A549 (cell line): ENCODE measurements at regions not wholly inside any gene's neighbourhood (a gene's known extent, or its start where the extent isn't known, plus 50 kb on each side); places are given as distances from the start of the nearest gene placed in this dataset.

ENCODE experiments used
- ATAC-seq, 2 experiments: fragments of 200-7000 bp in 1 of 2; fragments of >200 bp in 1 of 2; cut with Nextera tagmentation in 1 of 2; cut with Tn5 transposase in 1 of 2; 3 replicates each; pipeline versions ENCODE4 v1.8.0 to v1.9.1; 2018 to 2020; ENCODE audit warnings: mild to moderate bottlenecking in 1 of 2, moderate library complexity in 1 of 2
- CTCF ChIA-PET: fragments of 300-600 bp; sonication (Branson Sonifier 250); formaldehyde crosslinking; extraction: SDS; loops from one replicate; lab custom pipeline; 2021; ENCODE audit warnings: antibody characterized with exemption, inconsistent platforms; lab: Yijun Ruan, JAX
- POLR2A ChIA-PET: fragments of 350-600 bp; formaldehyde crosslinking; extraction: SDS; loops from one replicate; lab custom pipeline; 2021; ENCODE audit warnings: antibody characterized with exemption, inconsistent platforms; lab: Yijun Ruan, JAX
- DNase-seq, 2 experiments: peaks; one replicate each; pipeline versions ENCODE4 v3.0.0 to v3.0.0-alpha.2; 2011 to 2016; ENCODE audit warnings: low read depth in 1 of 2, low spot score in 1 of 2
- FAIRE-seq: peaks from 2 replicates; lab custom pipeline; 2011; peaks lifted over from hg19 to GRCh38; lab: Jason Lieb, UNC
- H3K27ac ChIP-seq, 2 experiments: fragments of >200 bp; sonication (Bioruptor Twin); formaldehyde crosslinking; 3 replicates each; pipeline ENCODE4 v1.5.1; 2016 to 2017
- H3K4me1 ChIP-seq: fragments of >200 bp; sonication (Bioruptor Twin); formaldehyde crosslinking; 3 replicates; pipeline ENCODE4 v1.6.1; 2016
- H3K4me2 ChIP-seq: fragments of >200 bp; sonication (Bioruptor Twin); formaldehyde crosslinking; 3 replicates; pipeline ENCODE4 v1.6.1; 2016
- H3K4me3 ChIP-seq: fragments of >200 bp; sonication (Bioruptor Twin); formaldehyde crosslinking; 3 replicates; pipeline ENCODE4 v1.5.1; 2016
- H3K9me3 ChIP-seq: fragments of >200 bp; sonication (Bioruptor Twin); formaldehyde crosslinking; 3 replicates; pipeline ENCODE4 v1.6.1; 2016
- ATOH8 ChIP-seq: fragments of 250-450 bp; sonication (Bioruptor Pico); IDR thresholded peaks from 2 replicates; pipeline ENCODE4 v1.5.0; 2020; ENCODE audit warnings: low read depth, mild to moderate bottlenecking, moderate library complexity
- BHLHE40 ChIP-seq: IDR thresholded peaks from 2 replicates; pipeline ENCODE4 v1.6.1; 2012; ENCODE audit warnings: low read depth, low read length, inconsistent platforms
- CBX2 ChIP-seq: fragments of 200-600 bp; sonication (generic); IDR thresholded peaks from 2 replicates; pipeline ENCODE4 v1.6.1; 2016; ENCODE audit warnings: low read depth, mild to moderate bottlenecking, borderline replicate concordance
- CEBPB ChIP-seq, 2 experiments: fragments of >200 bp in 1 of 2; sonication (Bioruptor Twin) in 1 of 2; formaldehyde crosslinking in 1 of 2; IDR thresholded peaks; 2 replicates each; pipeline ENCODE4 v1.6.1; 2012 to 2016
- CHD4 ChIP-seq: fragments of 200-600 bp; sonication (generic); IDR thresholded peaks from 2 replicates; pipeline ENCODE4 v1.6.1; 2016; ENCODE audit warnings: antibody characterized with exemption, mild to moderate bottlenecking, borderline replicate concordance
- ELK1 ChIP-seq: fragments of 150-350 bp; IDR thresholded peaks from 2 replicates; pipeline ENCODE4 v1.6.1; 2014; ENCODE audit warnings: low read depth, mild to moderate bottlenecking, low read length
- EP300 ChIP-seq, 2 experiments: fragments of >200 bp; sonication (Bioruptor Twin); formaldehyde crosslinking; IDR thresholded peaks; 2 replicates in 1 of 2; 3 replicates in 1 of 2; pipeline ENCODE4 v1.6.1; 2016 to 2017
- FOSL2 ChIP-seq, 2 experiments: fragments of 450-650 bp in 1 of 2; fragments of >200 bp in 1 of 2; sonication (Bioruptor Twin) in 1 of 2; formaldehyde crosslinking; IDR thresholded peaks; 2 replicates each; pipeline versions ENCODE4 v1.5.0 to v1.6.1; 2016 to 2020; ENCODE audit warnings: mild to moderate bottlenecking in 1 of 2, moderate library complexity in 1 of 2
- HES2 ChIP-seq: fragments of >200 bp; sonication (Bioruptor Twin); formaldehyde crosslinking; IDR thresholded peaks from 2 replicates; pipeline ENCODE4 v1.6.1; 2016
- HEYL ChIP-seq: fragments of 250-450 bp; sonication (Bioruptor Pico); IDR thresholded peaks from 2 replicates; pipeline ENCODE4 v1.8.0; 2021; ENCODE audit warnings: mild to moderate bottlenecking, moderate library complexity
- HOXB13 ChIP-seq: fragments of 250-450 bp; sonication (Bioruptor Pico); IDR thresholded peaks from 2 replicates; pipeline ENCODE4 v1.5.0; 2020; ENCODE audit warnings: low read depth, mild to moderate bottlenecking, moderate library complexity
- HOXB5 ChIP-seq: fragments of 250-450 bp; sonication (Bioruptor Pico); IDR thresholded peaks from 2 replicates; pipeline ENCODE4 v1.5.0; 2020; ENCODE audit warnings: mild to moderate bottlenecking, moderate library complexity
- KDM1A ChIP-seq: fragments of 200-600 bp; sonication (generic); IDR thresholded peaks from 2 replicates; pipeline ENCODE4 v1.6.1; 2016; ENCODE audit warnings: low read depth, mild to moderate bottlenecking
- KDM5A ChIP-seq: fragments of 200-600 bp; sonication (generic); IDR thresholded peaks from 2 replicates; pipeline ENCODE4 v1.6.1; 2016; ENCODE audit warnings: antibody characterized with exemption, mild to moderate bottlenecking
- MAX ChIP-seq: IDR thresholded peaks from 2 replicates; pipeline ENCODE4 v1.6.1; 2012
- MAZ ChIP-seq: fragments of 150-350 bp; IDR thresholded peaks from 2 replicates; pipeline ENCODE4 v1.6.1; 2014; ENCODE audit warnings: antibody characterized with exemption, low read depth, low read length, borderline replicate concordance
- POLR2A ChIP-seq: IDR thresholded peaks from 2 replicates; pipeline ENCODE4 v1.6.1; 2012; ENCODE audit warnings: mild to moderate bottlenecking, low read length
- POLR2AphosphoS2 ChIP-seq: conservative IDR thresholded peaks from 2 replicates; pipeline ENCODE4 v1.6.1; 2012; ENCODE audit warnings: low read length, improper control_type of control experiment, inconsistent platforms
- RFX5 ChIP-seq: fragments of 450-650 bp; IDR thresholded peaks from 2 replicates; pipeline ENCODE4 v1.7.1; 2014; ENCODE audit warnings: antibody characterized with exemption, mild to moderate bottlenecking, moderate library complexity
- RNF2 ChIP-seq: fragments of 200-600 bp; sonication (generic); IDR thresholded peaks from 2 replicates; pipeline ENCODE4 v1.6.1; 2016; ENCODE audit warnings: low read depth, mild to moderate bottlenecking, antibody characterized with exemption, moderate library complexity, borderline replicate concordance
- TFCP2L1 ChIP-seq: fragments of 250-450 bp; sonication (Bioruptor Pico); IDR thresholded peaks from 2 replicates; pipeline ENCODE4 v1.5.0; 2021; ENCODE audit warnings: mild to moderate bottlenecking
- ZNF302 ChIP-seq: fragments of 250-450 bp; sonication (Bioruptor Pico); IDR thresholded peaks from 2 replicates; pipeline ENCODE4 v1.9.0; 2021; ENCODE audit warnings: inconsistent platforms, mild to moderate bottlenecking, moderate library complexity
- WGBS: methylation state at CpG from one replicate; pipeline ENCODE4 v1.1.6; 2017; ENCODE audit errors: missing lambda C conversion rate; 5-methylcytosine and 5-hydroxymethylcytosine counted together

- POLR2A ChIA-PET = no interaction called here
- FAIRE-seq (no peak), DNase-seq (no peak)
- no peak overlapping the region for H3K27ac ChIP-seq
- 0 out of 3 replicates have a peak, but pooled peaks cover 2% of the 10 kb centered on the region for H3K9me3 ChIP-seq
- TF ChIP-seq KDM1A (no peak), KDM5A (no peak)
- TF ChIP-seq, all 56 proteins: peak for 0
- ATAC-seq = no peak
- 58% methylated on average over 4 of the region's 4 CpGs for WGBS
- no peak overlapping the region for H3K4me3 ChIP-seq
- H3K4me2 ChIP-seq = no peak overlapping the region
- CTCF ChIA-PET = interaction anchor here (1.1 to 6.8 kb wide), 2 partner anchors 11 to 14 kb away, joined by 3 to 55 read pairs; no protein-coding TSS in a partner anchor
- H3K4me1 ChIP-seq = no peaks in the 10 kb centered on the region
These were observed 324.8 kb downstream of the PMP22 start for GRCh38 chr17:14940108-14940937.

GRCh38 chr17:14935845-14936485, 329.2 kb downstream of the PMP22 start:
- CTCF ChIA-PET = interaction anchor here (1.7 to 6.8 kb wide), 2 partner anchors 9 kb away, joined by 5 to 55 read pairs; no protein-coding TSS in a partner anchor
- DNase-seq (no peak), FAIRE-seq (no peak), ATAC-seq (no peak)
- H3K4me1 ChIP-seq = no peaks in the 10 kb centered on the region
- no peak overlapping the region for H3K27ac ChIP-seq
- H3K9me3 ChIP-seq = no peaks in the 10 kb centered on the region
- no peak overlapping the region for H3K4me3 ChIP-seq
- 30% methylated on average over 2 of the region's 2 CpGs for WGBS
- no peak for TF ChIP-seq POLR2A
- TF ChIP-seq MAX = no peak
- no peak for TF ChIP-seq CHD4
- no peak for TF ChIP-seq ZNF302 (CRISPR knock-in tag)
- no peak for TF ChIP-seq RFX5
- TF ChIP-seq EP300 (IDR thresholded peaks at IDR 0.05) = no peak
- TF ChIP-seq FOSL2 (IDR thresholded peaks at IDR 0.05) = no peak
- TF ChIP-seq FOSL2 (CRISPR knock-in tag; IDR thresholded peaks at IDR 0.05) = no peak
- no peak for TF ChIP-seq CEBPB (IDR thresholded peaks at IDR 0.05)
- no peak for TF ChIP-seq RNF2
- no peak for TF ChIP-seq HOXB13 (CRISPR knock-in tag)
- TF ChIP-seq HEYL (CRISPR knock-in tag) = no peak
- no peak for TF ChIP-seq ATOH8 (CRISPR knock-in tag)
- TF ChIP-seq POLR2AphosphoS2 = no peak
- no peak for TF ChIP-seq BHLHE40
- TF ChIP-seq KDM5A = no peak
- no peak for TF ChIP-seq MAZ
- no peak for TF ChIP-seq KDM1A
- POLR2A ChIA-PET = no interaction called here
- no peak overlapping the region for H3K4me2 ChIP-seq

- ATAC-seq (no peak), FAIRE-seq (no peak), DNase-seq (no peak)
- H3K4me2 ChIP-seq = no peak overlapping the region
- H3K9me3 ChIP-seq = no peaks in the 10 kb centered on the region
- no peak overlapping the region for H3K4me3 ChIP-seq
- WGBS = 18% methylated on average over 7 of the region's 7 CpGs
- TF ChIP-seq HOXB5 (CRISPR knock-in tag) (no peak), MAX (no peak), TFCP2L1 (CRISPR knock-in tag) (no peak), ELK1 (no peak), CBX2 (no peak), HES2 (no peak), KDM5A (no peak)
- no peak overlapping the region for H3K27ac ChIP-seq
- POLR2A ChIA-PET = no interaction called here
- H3K4me1 ChIP-seq = no peaks in the 10 kb centered on the region
- CTCF ChIA-PET = interaction anchor here (1.7 kb wide), 1 partner anchor 9 kb away, joined by 5 read pairs; no protein-coding TSS in a partner anchor
These were observed 329.8 kb downstream of the PMP22 start for GRCh38 chr17:14935139-14935841.
